Muscle of leg (tissue), 3 donors: ENCODE measurements at regions not wholly inside any gene's neighbourhood (a gene's known extent, or its start where the extent isn't known, plus 50 kb on each side); places are given as distances from the start of the nearest gene placed in this dataset.
"Not testable (repeated sequence)": the region's sequence is repeated elsewhere in the genome, so short reads cannot be mapped to it uniquely, and the experiment has no call there.

ENCODE experiments used
- DNase-seq: peaks from one replicate; pipeline ENCODE4 v3.0.0; 2013
- H3K27ac ChIP-seq: one replicate; pipeline ENCODE4 v1.5.1; 2013; ENCODE audit warnings: mild to moderate bottlenecking, low read length, control low read depth
- H3K27me3 ChIP-seq: one replicate; pipeline ENCODE4 v1.6.1; 2013; ENCODE audit warnings: low read length; ENCODE audit not compliant: control insufficient read depth, insufficient read depth
- H3K36me3 ChIP-seq: one replicate; pipeline ENCODE4 v1.6.1; 2013; ENCODE audit warnings: low read length; ENCODE audit not compliant: control insufficient read depth, insufficient read depth
- H3K4me1 ChIP-seq: one replicate; pipeline ENCODE4 v1.6.1; 2013; ENCODE audit warnings: low read length; ENCODE audit not compliant: control insufficient read depth, insufficient read depth
- H3K4me3 ChIP-seq: one replicate; pipeline ENCODE4 v1.5.1; 2013; ENCODE audit warnings: low read length, control low read depth
- H3K9me3 ChIP-seq: replicated peaks from 2 replicates; pipeline ENCODE4 v1.6.1; 2013; ENCODE audit warnings: low read depth, low read length; ENCODE audit not compliant: control insufficient read depth
- WGBS: methylation state at CpG from one replicate; pipeline ENCODE4 v1.1.5; 2013; ENCODE audit warnings: missing lambda C conversion rate; ENCODE audit not compliant: insufficient coverage; 5-methylcytosine and 5-hydroxymethylcytosine counted together

DNA sequence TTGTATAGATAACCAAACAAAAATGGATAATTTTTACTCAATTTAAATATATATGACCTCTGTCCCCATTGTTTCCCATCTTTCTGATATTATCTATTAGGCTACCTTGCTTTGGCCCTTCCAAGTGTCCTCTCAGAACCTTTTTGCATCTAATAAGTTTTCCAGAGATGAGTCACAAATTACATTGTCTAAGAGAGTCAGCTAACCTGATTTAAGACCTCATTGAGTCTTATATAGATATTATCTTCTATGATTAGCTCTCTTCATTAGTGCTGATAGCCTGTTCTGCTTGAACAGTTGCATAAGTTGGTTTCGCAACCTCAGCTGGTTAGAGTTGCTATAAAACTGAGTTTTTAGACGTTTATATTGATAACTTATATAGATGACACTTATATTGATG is 623.1 kb downstream of the LRRC70 start:
- WGBS, result no CpG with 5 or more reads among the region's 2 CpGs
- DNase-seq, result no peak
- no peak overlapping the region for H3K4me3 ChIP-seq
- H3K9me3 ChIP-seq, result peaks cover 3% of the 10 kb centered on the region
- no peaks in the 10 kb centered on the region for H3K36me3 ChIP-seq
- no peaks in the 10 kb centered on the region for H3K4me1 ChIP-seq
- no peaks in the 10 kb centered on the region for H3K27me3 ChIP-seq
- no peak overlapping the region for H3K27ac ChIP-seq

DNA sequence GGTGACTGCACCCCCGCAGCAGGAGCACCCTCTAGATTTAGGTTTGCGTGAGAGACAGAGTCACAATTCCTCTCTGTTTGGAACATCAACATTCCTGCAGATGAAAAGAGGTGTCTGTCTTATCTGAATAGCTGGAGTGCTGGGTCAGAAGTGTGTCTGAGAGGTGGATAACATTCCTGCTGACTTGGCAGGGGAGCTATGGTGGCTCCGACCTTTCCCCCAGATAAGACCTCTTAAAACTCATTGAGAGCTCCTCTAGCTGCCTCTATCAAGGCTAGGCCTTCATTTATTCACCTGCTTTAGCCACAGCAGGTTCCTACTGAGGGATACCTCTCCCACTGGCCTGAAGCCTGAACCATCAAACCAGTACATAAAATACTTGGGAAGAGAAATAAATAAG is 615.5 kb downstream of the LRRC70 start:
- Histone ChIP-seq H3K36me3 (no peaks in the 10 kb centered on the region), H3K9me3 (peaks cover 15% of the 10 kb centered on the region), H3K27me3 (no peaks in the 10 kb centered on the region), H3K4me1 (no peaks in the 10 kb centered on the region), H3K27ac (no peak overlapping the region), H3K4me3 (no peak overlapping the region)
- DNase-seq, result no peak
- 76% methylated on average over 3 of the region's 3 CpGs for WGBS

DNA sequence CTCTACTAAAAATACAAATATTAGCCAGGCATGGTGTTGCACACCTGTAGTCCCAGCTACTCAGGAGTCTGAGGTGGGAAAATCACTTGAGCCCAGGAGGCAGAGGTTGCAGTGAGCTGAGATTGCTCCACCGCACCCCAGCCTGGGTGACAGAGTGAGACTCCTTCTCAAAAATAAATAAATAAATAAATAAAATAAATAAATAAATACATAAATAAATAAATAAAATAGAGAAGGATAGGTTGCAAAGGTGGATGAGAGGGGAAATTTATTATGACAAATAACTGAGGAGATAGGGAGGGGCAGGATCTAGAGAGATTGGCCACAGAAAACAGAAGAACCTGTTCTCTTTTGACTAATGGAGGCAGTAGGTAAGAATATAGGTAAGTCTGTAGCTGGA is 601.6 kb downstream of the LRRC70 start:
- not testable (repeated sequence) for H3K27me3 ChIP-seq, H3K9me3 ChIP-seq, H3K4me3 ChIP-seq, DNase-seq, H3K4me1 ChIP-seq, H3K36me3 ChIP-seq, H3K27ac ChIP-seq
- WGBS, result no CpG with 5 or more reads among the region's 1 CpG

GRCh38 chr5:63175850-63176249 is 597.2 kb downstream of the LRRC70 start:
- H3K36me3 ChIP-seq, result no peaks in the 10 kb centered on the region
- no peaks in the 10 kb centered on the region for H3K27me3 ChIP-seq
- no peak overlapping the region for H3K4me3 ChIP-seq
- no peak overlapping the region for H3K27ac ChIP-seq
- no peaks in the 10 kb centered on the region for H3K4me1 ChIP-seq
- no peak for DNase-seq
- no peaks in the 10 kb centered on the region for H3K9me3 ChIP-seq
- 50% methylated on average over 1 of the region's 5 CpGs for WGBS

DNA sequence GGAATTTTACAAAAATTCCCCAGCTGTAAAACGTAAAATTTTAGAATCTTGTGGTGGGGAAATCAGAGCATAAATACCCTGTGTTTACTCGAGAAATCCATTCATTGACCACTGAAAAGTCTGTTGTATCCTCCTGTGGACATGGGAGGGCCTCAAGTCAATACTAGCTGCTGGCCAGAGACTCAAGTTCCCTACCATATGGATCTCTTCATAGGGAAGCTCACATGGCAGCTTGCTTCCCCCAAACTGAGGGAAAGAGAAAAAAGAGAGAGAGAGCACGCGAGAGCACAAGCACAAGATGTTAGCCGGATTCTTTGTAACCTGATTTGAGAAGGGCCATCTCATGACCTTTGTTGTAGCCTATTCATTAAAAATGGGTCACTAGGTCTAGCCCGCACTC is 591.9 kb downstream of the LRRC70 start:
- Histone ChIP-seq H3K4me3 (no peak overlapping the region), H3K36me3 (no peaks in the 10 kb centered on the region), H3K27ac (no peak overlapping the region), H3K27me3 (no peaks in the 10 kb centered on the region), H3K9me3 (no peaks in the 10 kb centered on the region), H3K4me1 (no peaks in the 10 kb centered on the region)
- WGBS, result 60% methylated on average over 3 of the region's 6 CpGs
- no peak for DNase-seq

GRCh38 chr5:63164838-63165535 is 586.4 kb downstream of the LRRC70 start:
- WGBS, result 55% methylated on average over 4 of the region's 6 CpGs
- H3K4me1 ChIP-seq, result no peaks in the 10 kb centered on the region
- no peaks in the 10 kb centered on the region for H3K27me3 ChIP-seq
- DNase-seq, result no peak
- H3K36me3 ChIP-seq, result no peaks in the 10 kb centered on the region
- H3K4me3 ChIP-seq, result no peak overlapping the region
- H3K9me3 ChIP-seq, result no peaks in the 10 kb centered on the region
- no peak overlapping the region for H3K27ac ChIP-seq

GRCh38 chr5:63164339-63164738 is 585.7 kb downstream of the LRRC70 start:
- WGBS, result no CpG with 5 or more reads among the region's 2 CpGs

DNA sequence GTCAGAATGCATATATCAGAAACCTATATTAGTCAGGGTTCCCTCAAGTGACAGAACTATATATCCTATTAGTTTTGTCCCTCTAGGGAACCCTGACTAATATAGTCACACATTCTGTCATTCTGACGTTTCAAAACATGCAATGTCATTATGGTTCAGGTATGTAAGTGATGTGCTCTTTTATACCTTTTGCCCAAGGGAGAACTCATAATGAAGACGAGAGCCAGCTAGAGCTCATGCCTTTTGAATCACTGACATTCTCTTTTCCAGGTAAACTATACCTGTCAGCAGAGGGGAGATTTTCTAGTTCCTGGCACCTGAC is 576.7 kb downstream of the LRRC70 start:
- WGBS, result no CpG with 5 or more reads among the region's 2 CpGs
- H3K27ac ChIP-seq, result no peak overlapping the region
- no peaks in the 10 kb centered on the region for H3K9me3 ChIP-seq
- no peaks in the 10 kb centered on the region for H3K27me3 ChIP-seq
- no peaks in the 10 kb centered on the region for H3K4me1 ChIP-seq
- no peak for DNase-seq
- no peaks in the 10 kb centered on the region for H3K36me3 ChIP-seq
- no peak overlapping the region for H3K4me3 ChIP-seq

More at GRCh38 chr5:63164339-63164738, 585.7 kb downstream of the LRRC70 start:
- no peak overlapping the region for H3K27ac ChIP-seq
- H3K4me1 ChIP-seq, result no peaks in the 10 kb centered on the region
- no peak overlapping the region for H3K4me3 ChIP-seq
- no peaks in the 10 kb centered on the region for H3K9me3 ChIP-seq
- H3K36me3 ChIP-seq, result no peaks in the 10 kb centered on the region
- DNase-seq, result no peak
- H3K27me3 ChIP-seq, result no peaks in the 10 kb centered on the region

- no peaks in the 10 kb centered on the region for H3K27me3 ChIP-seq
- H3K27ac ChIP-seq, result no peak overlapping the region
- H3K4me3 ChIP-seq, result no peak overlapping the region
- no peaks in the 10 kb centered on the region for H3K4me1 ChIP-seq
- no peaks in the 10 kb centered on the region for H3K9me3 ChIP-seq
- no peaks in the 10 kb centered on the region for H3K36me3 ChIP-seq
- no peak for DNase-seq
- 62% methylated on average over 4 of the region's 10 CpGs for WGBS
Observed at GRCh38 chr5:63154476-63155309, 576.1 kb downstream of the LRRC70 start.

- H3K27me3 ChIP-seq, result no peaks in the 10 kb centered on the region
- WGBS, result no CpG with 5 or more reads among the region's 1 CpG
- no peak for DNase-seq
- no peaks in the 10 kb centered on the region for H3K36me3 ChIP-seq
- H3K4me1 ChIP-seq, result no peaks in the 10 kb centered on the region
- H3K9me3 ChIP-seq, result no peaks in the 10 kb centered on the region
- no peak overlapping the region for H3K4me3 ChIP-seq
- no peak overlapping the region for H3K27ac ChIP-seq
Observed at GRCh38 chr5:63152871-63153270, 574.3 kb downstream of the LRRC70 start.
